NB4 (cell line): ENCODE measurements at regions not wholly inside any gene's neighbourhood (a gene's known extent, or its start where the extent isn't known, plus 50 kb on each side); places are given as distances from the start of the nearest gene placed in this dataset.

Experiments used
- MYC ChIP-seq: IDR thresholded peaks from 2 replicates; pipeline ENCODE4 v1.6.1; 2011; ENCODE audit warnings: low read depth, low read length
- POLR2A ChIP-seq: IDR thresholded peaks from 2 replicates; pipeline ENCODE4 v1.6.1; 2011; ENCODE audit warnings: mild to moderate bottlenecking; ENCODE audit not compliant: insufficient read length; ENCODE audit errors: extremely low read depth
- TF ChIP-seq, protein P1 (sequence below): IDR thresholded peaks from one replicate; pipeline ENCODE4 v1.5.1; 2012; ENCODE audit warnings: low read depth, low read length
- TF ChIP-seq, protein P2 (sequence below): IDR thresholded peaks from 2 replicates; pipeline ENCODE4 v1.6.1; 2011; ENCODE audit warnings: low read depth, low read length

- TF ChIP-seq, protein P1, sequence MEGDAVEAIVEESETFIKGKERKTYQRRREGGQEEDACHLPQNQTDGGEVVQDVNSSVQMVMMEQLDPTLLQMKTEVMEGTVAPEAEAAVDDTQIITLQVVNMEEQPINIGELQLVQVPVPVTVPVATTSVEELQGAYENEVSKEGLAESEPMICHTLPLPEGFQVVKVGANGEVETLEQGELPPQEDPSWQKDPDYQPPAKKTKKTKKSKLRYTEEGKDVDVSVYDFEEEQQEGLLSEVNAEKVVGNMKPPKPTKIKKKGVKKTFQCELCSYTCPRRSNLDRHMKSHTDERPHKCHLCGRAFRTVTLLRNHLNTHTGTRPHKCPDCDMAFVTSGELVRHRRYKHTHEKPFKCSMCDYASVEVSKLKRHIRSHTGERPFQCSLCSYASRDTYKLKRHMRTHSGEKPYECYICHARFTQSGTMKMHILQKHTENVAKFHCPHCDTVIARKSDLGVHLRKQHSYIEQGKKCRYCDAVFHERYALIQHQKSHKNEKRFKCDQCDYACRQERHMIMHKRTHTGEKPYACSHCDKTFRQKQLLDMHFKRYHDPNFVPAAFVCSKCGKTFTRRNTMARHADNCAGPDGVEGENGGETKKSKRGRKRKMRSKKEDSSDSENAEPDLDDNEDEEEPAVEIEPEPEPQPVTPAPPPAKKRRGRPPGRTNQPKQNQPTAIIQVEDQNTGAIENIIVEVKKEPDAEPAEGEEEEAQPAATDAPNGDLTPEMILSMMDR = no peak
- TF ChIP-seq POLR2A (no peak), MYC (no peak)
- TF ChIP-seq, protein P2, sequence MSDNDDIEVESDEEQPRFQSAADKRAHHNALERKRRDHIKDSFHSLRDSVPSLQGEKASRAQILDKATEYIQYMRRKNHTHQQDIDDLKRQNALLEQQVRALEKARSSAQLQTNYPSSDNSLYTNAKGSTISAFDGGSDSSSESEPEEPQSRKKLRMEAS = no peak
Measured at GRCh38 chr1:193633093-193633492, 446.7 kb upstream of the B3GALT2 start.
